ENCODE measurements at regions not wholly inside any gene's neighbourhood (a gene's known extent, or its start where the extent isn't known, plus 50 kb on each side); places are given as distances from the start of the nearest gene placed in this dataset.
A peak's percentile ranks its signal among the peaks of the same experiment; 100 is the strongest.

DNA sequence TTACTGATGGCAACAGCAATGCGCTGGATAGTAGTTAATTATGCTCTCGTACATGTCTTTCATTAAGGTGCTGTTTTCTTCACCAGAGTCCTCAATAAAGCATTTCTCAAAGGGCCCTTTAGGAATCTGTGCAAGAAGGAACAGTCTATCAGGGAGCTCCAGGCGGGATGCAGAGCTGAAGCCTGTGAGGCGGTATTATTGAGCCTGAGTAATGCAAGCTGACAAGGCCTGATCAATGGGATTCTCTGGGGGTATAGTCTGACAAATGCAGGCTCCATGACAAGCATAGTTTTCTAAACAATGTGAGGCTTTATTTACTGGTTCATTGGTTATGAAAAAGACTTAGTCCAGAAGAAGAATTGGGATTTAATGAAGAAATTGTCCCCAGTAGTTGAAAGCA, 530.9 kb upstream of the CBLB start:
- H3K27ac Mint-ChIP-seq: no peak overlapping the region
- peaks cover 4% of the 10 kb centered on the region for H3K9me3 Mint-ChIP-seq
- no peak overlapping the region for H3K4me3 Mint-ChIP-seq
- H3K4me1 Mint-ChIP-seq (ENCODE audit: low read depth): peaks cover 16% of the 10 kb centered on the region
- H3K27me3 Mint-ChIP-seq: no peaks in the 10 kb centered on the region
- H3K36me3 Mint-ChIP-seq (ENCODE audit: low read depth): no peaks in the 10 kb centered on the region

DNA sequence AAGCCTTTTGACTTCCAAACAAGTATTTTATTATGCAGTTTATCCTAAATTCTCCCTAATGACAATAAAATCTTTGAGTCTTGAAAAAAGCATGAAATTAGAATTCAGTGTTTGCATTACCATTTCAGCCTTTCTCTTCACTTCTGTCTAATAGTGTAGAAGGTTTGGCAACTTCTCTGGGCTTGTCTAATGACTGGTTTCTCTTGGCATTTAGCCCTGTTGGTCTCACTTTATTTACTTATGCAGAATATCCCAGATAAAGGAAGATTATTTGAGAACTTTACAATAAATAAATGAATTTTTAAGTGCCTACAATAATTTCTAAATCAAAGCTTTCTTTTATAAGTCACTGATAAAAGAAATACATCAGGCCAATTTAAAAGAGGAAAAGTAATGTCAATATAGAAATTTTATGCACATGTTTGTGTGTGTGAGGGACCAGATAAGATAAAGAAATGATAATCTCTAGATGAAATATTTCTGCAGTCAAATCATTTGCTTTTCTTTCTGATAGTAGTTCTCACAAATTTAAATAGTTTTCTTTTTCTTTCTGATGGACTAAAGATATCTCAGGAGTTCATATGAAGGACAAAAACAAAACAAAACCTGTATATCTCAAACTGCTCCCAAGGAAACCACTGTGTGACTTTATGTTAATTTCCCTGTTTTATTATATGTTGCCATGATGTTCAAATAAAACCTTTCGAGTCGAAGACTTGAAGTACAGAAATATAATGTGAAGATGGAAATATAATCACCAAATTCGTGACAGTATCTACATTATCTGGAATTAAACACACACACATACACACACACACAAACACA, 533.1 kb upstream of the CBLB start:
- Mint-ChIP-seq H3K9me3 (peaks cover 7% of the 10 kb centered on the region), H3K4me1 (ENCODE audit: low read depth) (peaks cover 11% of the 10 kb centered on the region), H3K27ac (no peak overlapping the region), H3K27me3 (no peaks in the 10 kb centered on the region), H3K4me3 (no peak overlapping the region), H3K36me3 (ENCODE audit: low read depth) (no peaks in the 10 kb centered on the region)

DNA sequence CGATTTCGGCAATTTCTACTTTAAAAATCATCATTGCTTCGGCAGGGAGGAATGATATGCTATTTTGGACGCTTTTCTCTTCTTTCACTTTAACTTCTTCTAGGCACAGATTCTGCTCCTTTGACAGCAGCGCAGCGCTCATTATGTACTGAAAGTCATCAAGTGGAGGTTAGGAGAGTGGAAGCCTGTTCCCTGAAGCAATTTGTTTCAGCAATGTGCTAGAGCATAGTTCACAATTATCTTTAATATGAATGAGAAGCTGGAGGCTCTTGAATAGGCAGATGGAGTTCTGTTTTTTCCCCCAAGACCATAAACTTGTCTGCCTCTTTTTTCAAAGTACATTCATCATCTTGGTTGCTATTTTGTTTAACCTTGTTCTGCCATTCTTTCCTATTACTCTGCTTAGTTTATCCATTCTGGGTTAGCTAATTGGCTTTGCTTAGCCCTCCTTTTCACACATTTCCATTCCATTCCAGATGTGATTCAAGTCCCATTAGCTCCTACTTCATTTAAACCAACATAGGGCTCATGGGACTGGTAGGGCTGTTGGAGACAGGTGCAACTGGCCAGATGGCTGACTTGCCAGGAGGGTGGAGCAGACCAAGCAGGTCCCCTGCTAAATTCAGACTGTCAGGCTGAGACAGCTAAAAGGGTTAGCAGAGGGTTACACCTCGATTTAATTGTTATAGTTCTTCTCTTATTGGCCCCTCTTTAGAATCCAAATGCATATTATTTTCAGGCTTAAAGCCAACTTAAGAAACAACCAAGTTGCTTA, 534.7 kb upstream of the CBLB start:
- no peaks in the 10 kb centered on the region for H3K27me3 Mint-ChIP-seq
- no peaks in the 10 kb centered on the region for H3K36me3 Mint-ChIP-seq (ENCODE audit: low read depth)
- H3K9me3 Mint-ChIP-seq: peaks cover 10% of the 10 kb centered on the region
- H3K4me3 Mint-ChIP-seq: no peak overlapping the region
- H3K4me1 Mint-ChIP-seq (ENCODE audit: low read depth): peaks cover 17% of the 10 kb centered on the region
- H3K27ac Mint-ChIP-seq: no peak overlapping the region

DNA sequence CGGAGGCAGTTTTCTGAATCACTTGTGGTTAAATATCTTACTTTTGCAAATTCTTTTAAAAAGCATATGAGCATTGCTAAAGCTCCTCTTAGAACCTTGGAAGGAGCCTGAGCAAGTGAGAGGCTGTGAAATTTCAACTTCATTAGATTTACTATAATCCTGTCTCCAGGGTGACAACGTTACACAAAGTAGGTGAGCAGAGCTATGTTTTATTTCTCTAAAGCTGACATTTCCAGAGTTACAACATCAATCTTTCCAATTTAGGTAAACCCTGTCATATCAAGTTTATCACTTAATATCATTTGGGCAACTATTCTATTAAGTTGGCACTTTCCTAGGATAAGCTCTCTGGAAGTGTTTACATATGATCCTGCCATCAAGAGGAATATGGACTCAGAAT, 544.9 kb upstream of the CBLB start:
- Mint-ChIP-seq H3K27ac (no peak overlapping the region), H3K4me1 (ENCODE audit: low read depth) (peaks cover 6% of the 10 kb centered on the region), H3K9me3 (peaks cover 6% of the 10 kb centered on the region), H3K4me3 (no peak overlapping the region), H3K36me3 (ENCODE audit: low read depth) (no peaks in the 10 kb centered on the region), H3K27me3 (no peaks in the 10 kb centered on the region)

DNA sequence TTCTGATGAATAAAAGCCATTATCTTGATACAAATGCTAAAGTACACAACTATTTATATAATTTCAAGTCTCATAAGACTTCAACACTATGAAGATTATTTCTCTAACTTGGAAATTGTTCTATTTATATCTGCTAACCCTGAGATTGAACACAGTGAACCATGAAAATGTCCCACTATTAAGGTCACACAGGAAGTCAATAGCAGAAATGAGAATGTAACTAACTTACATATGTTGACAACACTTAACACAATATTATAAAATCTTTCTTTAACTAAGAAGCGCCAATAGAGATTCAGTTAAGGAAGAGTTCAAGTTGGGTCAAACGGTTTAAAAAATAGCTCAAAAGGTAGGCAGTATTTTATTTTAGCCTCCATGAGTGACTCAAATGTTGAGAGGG, 551.8 kb upstream of the CBLB start:
- Mint-ChIP-seq H3K9me3 (peaks cover 14% of the 10 kb centered on the region), H3K27ac (peak overlapping the region; percentile 67), H3K27me3 (no peaks in the 10 kb centered on the region), H3K4me1 (ENCODE audit: low read depth) (peaks cover 56% of the 10 kb centered on the region), H3K36me3 (ENCODE audit: low read depth) (peaks cover 14% of the 10 kb centered on the region), H3K4me3 (no peak overlapping the region)

DNA sequence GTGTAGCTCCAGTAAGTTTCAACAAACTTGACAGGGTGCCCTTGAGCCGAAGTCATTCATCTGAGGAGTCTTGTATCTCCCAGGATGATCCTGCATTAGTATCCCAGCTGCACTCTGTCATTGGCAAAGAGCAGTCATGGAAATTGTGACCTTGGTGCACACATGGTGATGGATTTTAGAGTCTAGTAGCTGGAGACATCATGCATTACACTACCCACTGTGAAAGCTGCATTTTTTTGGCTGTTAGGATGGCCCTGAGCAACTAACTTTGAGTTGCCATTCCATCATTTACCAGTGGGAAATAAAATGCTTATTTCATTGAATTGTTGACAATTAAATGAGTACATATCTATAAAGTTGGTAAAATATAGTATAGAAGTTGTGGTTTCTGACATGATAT, 552.6 kb upstream of the CBLB start:
- Mint-ChIP-seq H3K4me1 (ENCODE audit: low read depth) (peaks cover 64% of the 10 kb centered on the region), H3K27me3 (no peaks in the 10 kb centered on the region), H3K9me3 (peaks cover 14% of the 10 kb centered on the region), H3K4me3 (no peak overlapping the region), H3K27ac (peak overlapping the region; percentile 24), H3K36me3 (ENCODE audit: low read depth) (peaks cover 20% of the 10 kb centered on the region)

DNA sequence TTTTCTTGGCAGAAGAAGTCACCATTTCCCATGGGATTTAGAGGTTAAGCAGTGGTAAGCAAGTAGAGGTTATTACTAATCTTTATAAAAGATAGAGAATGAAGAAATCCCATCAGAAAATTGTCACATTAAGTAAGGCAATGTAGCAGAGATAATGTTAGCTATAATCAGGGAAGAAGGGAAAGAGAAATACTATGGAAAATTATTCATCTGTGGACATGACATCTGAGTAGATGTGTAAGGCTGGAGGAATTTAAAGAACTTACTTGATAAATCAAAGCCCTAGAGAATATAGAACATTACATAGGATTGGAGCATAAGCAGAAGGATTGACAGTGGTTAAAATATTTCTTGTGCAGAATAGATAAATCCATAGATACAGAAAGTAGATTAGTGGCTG, 553.1 kb upstream of the CBLB start:
- Mint-ChIP-seq H3K27ac (peak overlapping the region; percentile 80), H3K4me1 (ENCODE audit: low read depth) (peaks cover 64% of the 10 kb centered on the region), H3K27me3 (no peaks in the 10 kb centered on the region), H3K4me3 (no peak overlapping the region), H3K9me3 (peaks cover 14% of the 10 kb centered on the region), H3K36me3 (ENCODE audit: low read depth) (peaks cover 20% of the 10 kb centered on the region)

DNA sequence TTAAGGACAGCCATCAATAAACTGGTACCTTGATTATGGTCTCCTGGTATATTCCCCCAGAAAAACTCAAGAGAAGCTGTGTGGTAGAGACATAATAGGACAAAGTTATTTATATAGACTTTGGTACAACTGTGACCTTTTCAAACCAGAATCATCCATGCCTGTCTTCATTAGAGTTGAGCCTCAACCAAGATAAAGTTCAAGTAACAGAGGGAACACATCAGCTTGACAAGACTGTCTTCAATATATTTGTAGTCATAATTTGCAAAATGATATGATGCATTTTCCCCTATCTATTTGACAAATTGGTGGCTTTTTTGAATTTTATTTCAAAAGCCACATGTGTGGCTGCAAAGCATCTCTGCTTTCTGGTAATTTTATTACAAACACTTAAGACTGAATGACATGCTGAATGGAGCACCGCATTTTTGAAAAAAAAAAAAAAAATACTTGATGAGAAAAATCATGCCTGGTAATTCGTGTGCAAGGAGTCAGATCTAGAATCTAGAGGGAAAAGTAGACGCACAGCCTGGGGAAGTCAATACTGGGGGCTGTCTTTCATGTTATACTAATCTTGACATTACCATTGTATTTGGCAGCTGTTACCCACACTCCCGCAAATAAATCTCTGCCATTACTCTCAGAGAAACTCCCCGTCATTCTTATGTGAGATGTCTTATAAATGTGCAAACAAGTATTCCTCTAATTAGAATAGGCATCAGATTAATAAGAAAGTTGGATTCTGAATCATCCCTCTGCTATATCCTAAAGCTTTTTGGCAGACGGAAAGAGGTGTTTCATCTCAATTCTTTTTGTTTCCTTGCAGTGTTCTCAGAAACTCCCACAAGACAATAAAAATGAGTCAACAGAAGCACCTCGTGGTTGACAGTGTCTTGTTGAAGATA, 554.8 kb upstream of the CBLB start:
- Mint-ChIP-seq H3K9me3 (peaks cover 18% of the 10 kb centered on the region), H3K4me3 (peak overlapping the region; percentile 21), H3K27ac (peak overlapping the region; percentile 86), H3K36me3 (ENCODE audit: low read depth) (peaks cover 25% of the 10 kb centered on the region), H3K4me1 (ENCODE audit: low read depth) (peaks cover 79% of the 10 kb centered on the region), H3K27me3 (no peaks in the 10 kb centered on the region)

DNA sequence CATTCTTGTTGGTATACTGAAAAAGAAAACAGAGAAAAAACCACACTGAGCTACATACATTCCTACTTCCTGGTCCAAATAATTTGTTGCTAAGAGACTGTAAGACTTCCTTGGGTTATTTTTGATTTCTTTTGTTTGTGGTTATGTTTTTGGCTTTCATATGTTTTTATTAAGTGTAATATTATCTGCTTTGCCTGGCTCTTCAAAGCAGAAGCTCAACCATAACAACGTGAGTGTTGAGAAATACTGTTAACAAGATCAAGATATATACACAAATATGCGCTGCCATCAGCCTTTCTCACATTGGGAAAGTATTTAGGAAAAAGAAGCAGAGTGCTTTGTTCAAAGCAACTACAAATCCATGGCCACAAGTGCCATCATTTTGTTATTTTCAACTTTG, 556.2 kb upstream of the CBLB start:
- peaks cover 27% of the 10 kb centered on the region for H3K9me3 Mint-ChIP-seq
- H3K27ac Mint-ChIP-seq: peak overlapping the region; percentile 86
- no peak overlapping the region for H3K4me3 Mint-ChIP-seq
- peaks cover 31% of the 10 kb centered on the region for H3K36me3 Mint-ChIP-seq (ENCODE audit: low read depth)
- peaks cover 89% of the 10 kb centered on the region for H3K4me1 Mint-ChIP-seq (ENCODE audit: low read depth)
- no peaks in the 10 kb centered on the region for H3K27me3 Mint-ChIP-seq

DNA sequence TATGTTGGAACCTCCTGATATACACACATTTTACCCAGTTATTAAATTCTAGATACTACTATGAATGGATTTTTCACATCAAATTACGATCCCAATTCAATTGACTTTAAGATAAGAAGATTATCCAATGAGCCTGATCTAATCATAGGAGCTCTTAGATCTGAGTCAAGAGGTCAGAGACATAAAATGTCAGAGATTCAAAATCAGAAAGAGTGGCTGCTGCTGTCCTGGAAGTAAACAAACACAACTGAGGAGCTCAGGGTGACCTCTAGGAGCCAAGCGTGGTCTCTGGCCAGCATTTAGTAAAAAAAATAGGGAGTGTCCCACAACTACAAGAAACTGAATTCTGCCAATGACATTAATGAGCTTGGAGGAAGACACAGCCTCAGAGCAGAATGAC, 557.1 kb upstream of the CBLB start:
- Mint-ChIP-seq H3K27ac (peak overlapping the region; percentile 86), H3K4me3 (peak overlapping the region; percentile 8), H3K36me3 (ENCODE audit: low read depth) (peaks cover 31% of the 10 kb centered on the region), H3K27me3 (no peaks in the 10 kb centered on the region), H3K4me1 (ENCODE audit: low read depth) (peaks cover 80% of the 10 kb centered on the region), H3K9me3 (peaks cover 24% of the 10 kb centered on the region)

DNA sequence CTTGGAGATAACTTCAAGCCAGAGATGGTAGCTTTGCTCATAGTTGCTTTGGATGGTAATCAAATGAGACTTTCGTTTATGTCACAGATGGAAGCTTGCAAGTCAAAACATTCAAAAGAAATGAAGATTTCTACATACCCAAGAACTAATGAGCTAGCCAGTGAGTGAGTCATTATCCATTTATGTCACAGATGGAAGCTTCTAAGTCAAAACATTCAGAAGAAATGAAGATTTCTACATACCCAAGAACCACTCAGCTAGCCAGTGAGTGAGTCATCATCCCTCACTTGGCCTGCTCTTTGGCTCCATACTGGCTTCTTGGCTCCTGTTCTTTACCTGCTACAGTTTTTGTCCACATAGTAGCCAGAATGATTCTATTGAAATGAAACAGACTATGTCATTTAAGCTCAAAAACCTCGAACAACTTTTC, 559.8 kb upstream of the CBLB start:
- peak overlapping the region; percentile 14 for H3K4me3 Mint-ChIP-seq
- peaks cover 56% of the 10 kb centered on the region for H3K4me1 Mint-ChIP-seq (ENCODE audit: low read depth)
- H3K27ac Mint-ChIP-seq: peak overlapping the region; percentile 100
- H3K9me3 Mint-ChIP-seq: peaks cover 13% of the 10 kb centered on the region
- peaks cover 24% of the 10 kb centered on the region for H3K36me3 Mint-ChIP-seq (ENCODE audit: low read depth)
- H3K27me3 Mint-ChIP-seq: no peaks in the 10 kb centered on the region

DNA sequence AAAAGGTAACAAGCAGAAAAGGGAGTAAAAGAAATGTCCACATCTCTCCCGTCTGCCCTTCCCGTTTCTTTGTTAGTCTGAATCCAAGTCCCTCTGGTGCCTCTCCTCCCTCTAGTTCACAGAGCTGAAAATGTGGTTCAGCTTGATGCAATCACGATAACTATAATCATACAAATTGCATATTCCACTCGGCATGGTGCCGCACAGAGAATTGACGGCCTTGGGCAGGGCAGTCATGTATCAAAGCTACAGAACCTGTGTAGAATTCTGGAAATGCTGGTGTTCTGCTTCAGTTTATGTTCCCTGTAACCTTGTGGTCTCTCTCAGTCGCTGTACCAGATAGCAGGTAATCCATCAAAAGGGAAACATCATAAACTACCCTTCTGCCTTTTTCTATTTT, 562.9 kb upstream of the CBLB start:
- H3K27me3 Mint-ChIP-seq: no peaks in the 10 kb centered on the region
- no peak overlapping the region for H3K27ac Mint-ChIP-seq
- no peak overlapping the region for H3K4me3 Mint-ChIP-seq
- peaks cover 37% of the 10 kb centered on the region for H3K4me1 Mint-ChIP-seq (ENCODE audit: low read depth)
- H3K36me3 Mint-ChIP-seq (ENCODE audit: low read depth): peaks cover 18% of the 10 kb centered on the region
- H3K9me3 Mint-ChIP-seq: peaks cover 18% of the 10 kb centered on the region

DNA sequence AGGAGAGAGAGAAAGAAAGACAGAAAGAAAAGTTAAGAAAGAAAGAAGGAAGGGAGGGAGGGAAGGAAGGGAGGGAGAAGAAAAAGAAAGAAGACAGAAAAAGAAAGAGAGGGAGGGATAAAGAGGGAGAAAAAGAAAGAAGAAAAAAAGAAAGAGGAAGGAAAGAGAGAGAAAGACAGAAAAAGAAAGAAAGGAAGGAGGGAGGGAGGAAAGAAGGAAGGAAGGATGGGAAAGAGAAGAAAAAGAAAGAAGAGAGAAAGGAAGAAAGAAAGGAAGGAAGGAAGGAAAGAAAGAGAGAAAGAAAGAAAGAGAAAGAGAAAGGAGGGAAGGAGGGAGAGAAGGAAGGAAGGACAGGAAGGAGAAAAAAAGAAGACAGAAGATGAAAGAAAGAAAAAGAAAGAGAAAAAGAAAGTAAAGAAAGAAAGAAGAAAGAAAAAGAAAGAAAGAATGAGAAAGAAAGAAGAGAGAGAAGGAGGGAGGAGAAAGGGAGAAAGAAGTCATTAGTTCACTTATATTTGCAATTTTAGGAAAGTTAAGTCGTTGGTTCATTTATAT, 567.2 kb upstream of the CBLB start:
- H3K36me3 Mint-ChIP-seq (ENCODE audit: low read depth): peaks cover 3% of the 10 kb centered on the region
- H3K4me1 Mint-ChIP-seq (ENCODE audit: low read depth): peaks cover 9% of the 10 kb centered on the region
- no peaks in the 10 kb centered on the region for H3K27me3 Mint-ChIP-seq
- no peak overlapping the region for H3K4me3 Mint-ChIP-seq
- H3K27ac Mint-ChIP-seq: peak overlapping the region; percentile 70
- peaks cover 5% of the 10 kb centered on the region for H3K9me3 Mint-ChIP-seq

DNA sequence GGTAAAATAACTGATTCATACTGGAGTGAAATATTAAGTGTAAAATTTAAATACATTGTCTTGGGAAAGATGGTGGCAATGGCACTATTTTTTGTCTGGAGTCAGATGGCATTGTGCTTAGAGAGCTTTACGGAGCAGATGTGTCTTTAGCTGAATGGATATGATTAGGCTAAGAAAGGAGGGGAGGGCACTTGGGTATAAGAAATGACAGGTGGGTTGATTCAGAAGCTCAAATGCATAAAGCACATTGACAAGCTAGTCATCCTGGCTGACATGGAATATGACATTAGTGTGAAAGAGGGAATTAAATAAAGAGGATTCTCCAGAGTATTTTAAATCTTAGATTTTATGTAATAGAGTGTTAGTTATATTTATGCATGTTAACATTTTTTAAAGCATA, 570.1 kb upstream of the CBLB start:
- H3K4me1 Mint-ChIP-seq (ENCODE audit: low read depth): peaks cover 9% of the 10 kb centered on the region
- H3K36me3 Mint-ChIP-seq (ENCODE audit: low read depth): no peaks in the 10 kb centered on the region
- H3K4me3 Mint-ChIP-seq: no peak overlapping the region
- no peak overlapping the region for H3K27ac Mint-ChIP-seq
- H3K9me3 Mint-ChIP-seq: peaks cover 5% of the 10 kb centered on the region
- no peaks in the 10 kb centered on the region for H3K27me3 Mint-ChIP-seq
